Panc1 (cell line): ENCODE measurements at regions not wholly inside any gene's neighbourhood (a gene's known extent, or its start where the extent isn't known, plus 50 kb on each side); places are given as distances from the start of the nearest gene placed in this dataset.

Experiments
- CTCF ChIP-seq: fragments of 450-650 bp; IDR thresholded peaks from 2 replicates; pipeline ENCODE4 v1.5.1; 2017; ENCODE audit warnings: mild to moderate bottlenecking
- POLR2AphosphoS5 ChIP-seq: IDR thresholded peaks from 2 replicates; pipeline ENCODE4 v1.6.1; 2012; ENCODE audit warnings: mild to moderate bottlenecking, low read depth, low read length, moderate library complexity
- SIN3A ChIP-seq: IDR thresholded peaks from 2 replicates; pipeline ENCODE4 v1.6.1; 2012; ENCODE audit warnings: low read depth, mild to moderate bottlenecking, low read length, moderate library complexity, borderline replicate concordance; ENCODE audit not compliant: insufficient read depth
- TF ChIP-seq, protein P1 (sequence below), 2 experiments: IDR thresholded peaks; 2 replicates each; pipeline ENCODE4 v1.6.1; 2011 to 2012; ENCODE audit warnings: low read depth in 2 of 2, control low read depth in 1 of 2, low read length in 1 of 2, mild to moderate bottlenecking in 1 of 2, moderate library complexity in 1 of 2; ENCODE audit not compliant: insufficient read depth in 1 of 2

DNA sequence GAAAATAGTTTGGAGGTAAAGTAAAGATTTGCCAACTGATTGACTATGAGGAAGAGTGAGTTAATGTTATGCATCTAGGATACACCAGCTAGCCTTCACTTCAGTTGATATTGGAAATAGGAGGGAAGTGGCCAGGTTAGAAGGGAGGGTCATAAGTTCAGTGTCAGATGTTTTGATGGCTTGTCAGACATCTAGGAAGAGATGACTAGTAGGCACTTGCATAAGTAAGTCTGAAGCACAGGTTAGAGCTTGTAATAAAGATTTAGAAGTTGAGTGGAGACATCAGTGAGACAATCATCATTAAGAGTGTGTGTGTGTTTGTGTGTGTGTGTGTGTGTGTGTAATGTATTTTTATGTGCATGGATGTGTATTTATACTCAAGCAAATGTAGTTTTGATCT, 146.1 kb downstream of the OR4C45 start:
- TF ChIP-seq CTCF (no peak), POLR2AphosphoS5 (no peak), SIN3A (no peak)
- TF ChIP-seq, protein P1, sequence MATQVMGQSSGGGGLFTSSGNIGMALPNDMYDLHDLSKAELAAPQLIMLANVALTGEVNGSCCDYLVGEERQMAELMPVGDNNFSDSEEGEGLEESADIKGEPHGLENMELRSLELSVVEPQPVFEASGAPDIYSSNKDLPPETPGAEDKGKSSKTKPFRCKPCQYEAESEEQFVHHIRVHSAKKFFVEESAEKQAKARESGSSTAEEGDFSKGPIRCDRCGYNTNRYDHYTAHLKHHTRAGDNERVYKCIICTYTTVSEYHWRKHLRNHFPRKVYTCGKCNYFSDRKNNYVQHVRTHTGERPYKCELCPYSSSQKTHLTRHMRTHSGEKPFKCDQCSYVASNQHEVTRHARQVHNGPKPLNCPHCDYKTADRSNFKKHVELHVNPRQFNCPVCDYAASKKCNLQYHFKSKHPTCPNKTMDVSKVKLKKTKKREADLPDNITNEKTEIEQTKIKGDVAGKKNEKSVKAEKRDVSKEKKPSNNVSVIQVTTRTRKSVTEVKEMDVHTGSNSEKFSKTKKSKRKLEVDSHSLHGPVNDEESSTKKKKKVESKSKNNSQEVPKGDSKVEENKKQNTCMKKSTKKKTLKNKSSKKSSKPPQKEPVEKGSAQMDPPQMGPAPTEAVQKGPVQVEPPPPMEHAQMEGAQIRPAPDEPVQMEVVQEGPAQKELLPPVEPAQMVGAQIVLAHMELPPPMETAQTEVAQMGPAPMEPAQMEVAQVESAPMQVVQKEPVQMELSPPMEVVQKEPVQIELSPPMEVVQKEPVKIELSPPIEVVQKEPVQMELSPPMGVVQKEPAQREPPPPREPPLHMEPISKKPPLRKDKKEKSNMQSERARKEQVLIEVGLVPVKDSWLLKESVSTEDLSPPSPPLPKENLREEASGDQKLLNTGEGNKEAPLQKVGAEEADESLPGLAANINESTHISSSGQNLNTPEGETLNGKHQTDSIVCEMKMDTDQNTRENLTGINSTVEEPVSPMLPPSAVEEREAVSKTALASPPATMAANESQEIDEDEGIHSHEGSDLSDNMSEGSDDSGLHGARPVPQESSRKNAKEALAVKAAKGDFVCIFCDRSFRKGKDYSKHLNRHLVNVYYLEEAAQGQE (IDR thresholded peaks at IDR 0.05; ENCODE audit: insufficient read depth in 1 of 2, low read depth in 2 of 2, low read length in 1 of 2) = no peak
